GM19239 (cell line): ENCODE measurements at regions not wholly inside any gene's neighbourhood (a gene's known extent, or its start where the extent isn't known, plus 50 kb on each side); places are given as distances from the start of the nearest gene placed in this dataset.

Experiments used
- DNase-seq: peaks from one replicate; pipeline ENCODE4 v3.0.0; 2011; ENCODE audit warnings: low spot score; ENCODE audit not compliant: insufficient read length
- FAIRE-seq: peaks from 2 replicates; lab custom pipeline; 2011; peaks lifted over from hg19 to GRCh38; lab: Jason Lieb, UNC

GRCh38 chr12:126551869-126552268 lies 1486.6 kb downstream of the AACS start:
- DNase-seq = no peak
- FAIRE-seq = no peak

GRCh38 chr12:126554625-126555024 lies 1489.4 kb downstream of the AACS start:
- FAIRE-seq (no peak), DNase-seq (no peak)

GRCh38 chr12:126557659-126558058 lies 1492.4 kb downstream of the AACS start:
- FAIRE-seq = no peak
- no peak for DNase-seq

GRCh38 chr12:126558219-126558618 lies 1493.0 kb downstream of the AACS start:
- DNase-seq = no peak
- FAIRE-seq = no peak

- DNase-seq (no peak), FAIRE-seq (no peak)
These were observed 1493.6 kb downstream of the AACS start for GRCh38 chr12:126558810-126559209.

- no peak for FAIRE-seq
These were observed 1501.8 kb downstream of the AACS start for GRCh38 chr12:126567016-126567415.

GRCh38 chr12:126569706-126570105 lies 1504.5 kb downstream of the AACS start:
- FAIRE-seq = no peak
- no peak for DNase-seq

More at GRCh38 chr12:126567016-126567415, 1501.8 kb downstream of the AACS start:
- no peak for DNase-seq

GRCh38 chr12:126570566-126570965 lies 1505.3 kb downstream of the AACS start:
- DNase-seq = no peak
- no peak for FAIRE-seq

GRCh38 chr12:126572170-126572569 lies 1506.9 kb downstream of the AACS start:
- DNase-seq (no peak), FAIRE-seq (no peak)

GRCh38 chr12:126581655-126582054 lies 1516.4 kb downstream of the AACS start:
- FAIRE-seq (no peak), DNase-seq (no peak)

- no peak for DNase-seq
- no peak for FAIRE-seq
These were observed 1517.0 kb downstream of the AACS start for GRCh38 chr12:126582231-126582630.

- no peak for DNase-seq
- no peak for FAIRE-seq
These were observed 1523.5 kb downstream of the AACS start for GRCh38 chr12:126588586-126589249.

- no peak for DNase-seq
- FAIRE-seq = no peak
These were observed 1526.3 kb downstream of the AACS start for GRCh38 chr12:126591533-126591932.

GRCh38 chr12:126601184-126602170 lies 1536.2 kb downstream of the AACS start:
- FAIRE-seq = no peak

GRCh38 chr12:126602612-126603011 lies 1537.4 kb downstream of the AACS start:
- no peak for FAIRE-seq

More at GRCh38 chr12:126601184-126602170, 1536.2 kb downstream of the AACS start:
- no peak for DNase-seq

GRCh38 chr12:126607157-126607556 lies 1541.9 kb downstream of the AACS start:
- FAIRE-seq (no peak), DNase-seq (no peak)

More at GRCh38 chr12:126602612-126603011, 1537.4 kb downstream of the AACS start:
- DNase-seq = no peak

- FAIRE-seq = no peak
These were observed 1542.6 kb downstream of the AACS start for GRCh38 chr12:126607867-126608266.

GRCh38 chr12:126608607-126609175 lies 1543.5 kb downstream of the AACS start:
- DNase-seq (no peak), FAIRE-seq (no peak)

More at GRCh38 chr12:126607867-126608266, 1542.6 kb downstream of the AACS start:
- no peak for DNase-seq

GRCh38 chr12:126616441-126616840 lies 1551.2 kb downstream of the AACS start:
- no peak for DNase-seq
- FAIRE-seq = no peak

GRCh38 chr12:126617312-126617711 lies 1552.1 kb downstream of the AACS start:
- FAIRE-seq (no peak), DNase-seq (no peak)

GRCh38 chr12:126627596-126627995 lies 1562.4 kb downstream of the AACS start:
- FAIRE-seq (no peak), DNase-seq (no peak)
